ENCODE measurements at regions not wholly inside any gene's neighbourhood (a gene's known extent, or its start where the extent isn't known, plus 50 kb on each side); places are given as distances from the start of the nearest gene placed in this dataset.
A peak's percentile ranks its signal among the peaks of the same experiment; 100 is the strongest.
"Not testable (repeated sequence)": the region's sequence is repeated elsewhere in the genome, so short reads cannot be mapped to it uniquely, and the experiment has no call there.

GRCh38 chr18:2146754-2147153 is 424.6 kb downstream of the METTL4 start:
- DNase-seq = no peak

GRCh38 chr18:2147476-2148230 is 423.7 kb downstream of the METTL4 start:
- DNase-seq = no peak

GRCh38 chr18:2148823-2149222 is 422.5 kb downstream of the METTL4 start:
- DNase-seq = no peak

GRCh38 chr18:2150566-2150965 is 420.7 kb downstream of the METTL4 start:
- no peak for DNase-seq

GRCh38 chr18:2154278-2154677 is 417.0 kb downstream of the METTL4 start:
- no peak for DNase-seq

GRCh38 chr18:2164644-2165550 is 406.4 kb downstream of the METTL4 start:
- no peak for DNase-seq

GRCh38 chr18:2166876-2167275 is 404.4 kb downstream of the METTL4 start:
- DNase-seq = not testable (repeated sequence)

- no peak for DNase-seq
Observed at GRCh38 chr18:2168022-2168421, 403.3 kb downstream of the METTL4 start.

GRCh38 chr18:2169656-2170055 is 401.6 kb downstream of the METTL4 start:
- no peak for DNase-seq

GRCh38 chr18:2171840-2172625 is 399.3 kb downstream of the METTL4 start:
- no peak for DNase-seq

- DNase-seq = no peak
Observed at GRCh38 chr18:2172881-2173280, 398.4 kb downstream of the METTL4 start.

- peak; percentile 17 for DNase-seq
Observed at GRCh38 chr18:2173486-2173885, 397.8 kb downstream of the METTL4 start.

GRCh38 chr18:2178036-2178435 is 393.3 kb downstream of the METTL4 start:
- no peak for DNase-seq

GRCh38 chr18:2179498-2180183 is 391.7 kb downstream of the METTL4 start:
- no peak for DNase-seq

- DNase-seq = peak; percentile 10
Observed at GRCh38 chr18:2180586-2180985, 390.7 kb downstream of the METTL4 start.

GRCh38 chr18:2183432-2183831 is 387.9 kb downstream of the METTL4 start:
- no peak for DNase-seq

GRCh38 chr18:2186967-2187366 is 384.3 kb downstream of the METTL4 start:
- DNase-seq = no peak

- DNase-seq = no peak
Observed at GRCh38 chr18:2188258-2188657, 383.0 kb downstream of the METTL4 start.

GRCh38 chr18:2191180-2191790 is 380.0 kb downstream of the METTL4 start:
- no peak for DNase-seq

- DNase-seq = no peak
Observed at GRCh38 chr18:2192562-2192961, 378.7 kb downstream of the METTL4 start.

- no peak for DNase-seq
Observed at GRCh38 chr18:2197946-2198345, 373.4 kb downstream of the METTL4 start.

- DNase-seq = no peak
Observed at GRCh38 chr18:2199060-2199459, 372.2 kb downstream of the METTL4 start.

Data from inflammatory macrophage treated with lipopolysaccharide for 4 hours (primary cell).